Endodermal cell (in vitro differentiated cells): ENCODE measurements at regions not wholly inside any gene's neighbourhood (a gene's known extent, or its start where the extent isn't known, plus 50 kb on each side); places are given as distances from the start of the nearest gene placed in this dataset.

Experiments
- DNase-seq: peaks from one replicate; pipeline ENCODE4 v3.0.0-alpha.2; 2017
- H3K27ac ChIP-seq: 2 replicates; pipeline ENCODE4 v1.5.1; 2013; ENCODE audit warnings: mild to moderate bottlenecking, low read depth, low read length, moderate library complexity
- H3K27me3 ChIP-seq: 2 replicates; pipeline ENCODE4 v1.6.1; 2013; ENCODE audit warnings: mild to moderate bottlenecking, low read length, moderate library complexity; ENCODE audit not compliant: insufficient read depth, control insufficient read depth, poor library complexity, severe bottlenecking
- H3K36me3 ChIP-seq: 2 replicates; pipeline ENCODE4 v1.7.0; 2013; ENCODE audit warnings: mild to moderate bottlenecking, low read length, moderate library complexity; ENCODE audit not compliant: control insufficient read depth, insufficient read depth
- H3K4me1 ChIP-seq: one replicate; pipeline ENCODE4 v1.7.0; 2013; ENCODE audit warnings: low read length; ENCODE audit not compliant: control insufficient read depth, insufficient read depth
- H3K4me3 ChIP-seq: 2 replicates; pipeline ENCODE4 v1.5.1; 2013; ENCODE audit warnings: mild to moderate bottlenecking, low read length, moderate library complexity
- H3K9ac ChIP-seq: 2 replicates; pipeline ENCODE4 v1.6.1; 2013; ENCODE audit warnings: mild to moderate bottlenecking, low read length, moderate library complexity; ENCODE audit not compliant: poor library complexity, severe bottlenecking; ENCODE audit errors: extremely low read depth
- H3K9me3 ChIP-seq: 2 replicates; pipeline ENCODE4 v1.6.1; 2013; ENCODE audit warnings: mild to moderate bottlenecking, low read length, moderate library complexity; ENCODE audit not compliant: control insufficient read depth
- H3K27ac Mint-ChIP-seq: 2 replicates; pipeline ENCODE4 v1.8.0; 2020; ENCODE audit warnings: mixed read lengths
- H3K27me3 Mint-ChIP-seq: 2 replicates; pipeline ENCODE4 v1.8.0; 2021; ENCODE audit warnings: mild to moderate bottlenecking, mixed read lengths; ENCODE audit not compliant: insufficient read depth
- H3K36me3 Mint-ChIP-seq: 2 replicates; pipeline ENCODE4 v1.8.0; 2020; ENCODE audit warnings: low read depth, mixed read lengths
- H3K4me1 Mint-ChIP-seq: 2 replicates; pipeline ENCODE4 v1.8.0; 2020; ENCODE audit warnings: mixed read lengths
- H3K4me3 Mint-ChIP-seq: 2 replicates; pipeline ENCODE4 v1.8.0; 2020; ENCODE audit warnings: mild to moderate bottlenecking, moderate library complexity, mixed read lengths
- H3K9me3 Mint-ChIP-seq: 2 replicates; pipeline ENCODE4 v1.8.0; 2020; ENCODE audit warnings: mild to moderate bottlenecking, mixed read lengths
- CTCF ChIP-seq: fragments of 200-600 bp; sonication (generic); conservative IDR thresholded peaks from 2 replicates; pipeline ENCODE4 v1.5.0; 2021; ENCODE audit warnings: antibody characterized with exemption, mild to moderate bottlenecking
- WGBS, 2 experiments: methylation state at CpG; one replicate each; pipeline versions ENCODE4 v1.1.5 to v1.1.7; 2013; ENCODE audit warnings: missing lambda C conversion rate in 2 of 2, mixed read lengths in 1 of 2; ENCODE audit not compliant: insufficient coverage in 1 of 2, insufficient read length in 1 of 2; 5-methylcytosine and 5-hydroxymethylcytosine counted together

GRCh38 chr5:63812693-63813092 lies 149.6 kb downstream of the HTR1A start:
- Histone ChIP-seq H3K4me1 (no peaks in the 10 kb centered on the region), H3K27ac (no peak overlapping the region), H3K36me3 (no peaks in the 10 kb centered on the region), H3K9ac (no peak overlapping the region), H3K27me3 (no peaks in the 10 kb centered on the region), H3K9me3 (peaks cover 26% of the 10 kb centered on the region), H3K4me3 (no peak overlapping the region)
- no peak for DNase-seq
- Mint-ChIP-seq H3K4me1 (peaks cover 5% of the 10 kb centered on the region), H3K9me3 (peaks cover 18% of the 10 kb centered on the region), H3K36me3 (no peaks in the 10 kb centered on the region), H3K27me3 (no peaks in the 10 kb centered on the region), H3K4me3 (no peak overlapping the region), H3K27ac (no peak overlapping the region)
- 75 to 95% methylated on average over 1 to 3 of the region's 3 CpGs for WGBS, 2 experiments
- no peak for TF ChIP-seq CTCF

GRCh38 chr5:63811961-63812360 lies 150.3 kb downstream of the HTR1A start:
- Mint-ChIP-seq H3K27ac (no peak overlapping the region), H3K9me3 (peaks cover 18% of the 10 kb centered on the region), H3K4me3 (no peak overlapping the region), H3K36me3 (no peaks in the 10 kb centered on the region), H3K4me1 (peaks cover 5% of the 10 kb centered on the region), H3K27me3 (no peaks in the 10 kb centered on the region)
- TF ChIP-seq CTCF = no peak
- H3K27me3 ChIP-seq = no peaks in the 10 kb centered on the region
- H3K4me1 ChIP-seq = no peaks in the 10 kb centered on the region
- H3K27ac ChIP-seq = no peak overlapping the region
- no peak for DNase-seq
- peaks cover 26% of the 10 kb centered on the region for H3K9me3 ChIP-seq
- no peaks in the 10 kb centered on the region for H3K36me3 ChIP-seq
- H3K4me3 ChIP-seq = no peak overlapping the region
- WGBS, 2 experiments = 90 to 100% methylated on average over 2 of the region's 2 CpGs
- H3K9ac ChIP-seq = no peak overlapping the region

DNA sequence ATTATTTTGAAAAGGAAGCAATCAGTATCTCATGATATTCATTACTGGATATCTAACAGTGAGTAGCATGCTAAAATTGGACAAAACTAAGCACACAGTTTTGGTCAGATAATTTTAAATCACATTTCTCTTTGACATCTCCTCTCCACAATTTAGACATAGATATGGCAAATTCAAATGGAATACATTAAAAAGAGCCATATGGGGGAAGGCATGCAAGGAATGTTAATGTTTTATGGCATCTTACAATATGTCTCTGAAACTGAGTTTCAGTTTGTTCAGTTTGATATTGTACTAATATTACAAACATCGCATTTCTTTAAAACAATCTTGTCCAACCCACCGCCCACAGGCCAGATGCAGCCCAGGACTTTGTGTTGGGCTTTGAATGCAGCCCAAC lies 151.0 kb downstream of the HTR1A start:
- peaks cover 5% of the 10 kb centered on the region for H3K4me1 Mint-ChIP-seq
- H3K36me3 ChIP-seq = no peaks in the 10 kb centered on the region
- no peaks in the 10 kb centered on the region for H3K4me1 ChIP-seq
- H3K4me3 ChIP-seq = no peak overlapping the region
- peaks cover 17% of the 10 kb centered on the region for H3K9me3 Mint-ChIP-seq
- no peak overlapping the region for H3K9ac ChIP-seq
- no peak overlapping the region for H3K4me3 Mint-ChIP-seq
- DNase-seq = no peak
- no peak for TF ChIP-seq CTCF
- peaks cover 22% of the 10 kb centered on the region for H3K9me3 ChIP-seq
- WGBS, 2 experiments = 100% methylated on average over 2 of the region's 2 CpGs; no CpG with 5 or more reads in 1 of the 2 experiments
- no peak overlapping the region for H3K27ac ChIP-seq
- no peaks in the 10 kb centered on the region for H3K36me3 Mint-ChIP-seq
- no peaks in the 10 kb centered on the region for H3K27me3 Mint-ChIP-seq
- H3K27me3 ChIP-seq = no peaks in the 10 kb centered on the region
- no peak overlapping the region for H3K27ac Mint-ChIP-seq
